GM12801 (cell line): ENCODE measurements at regions not wholly inside any gene's neighbourhood (a gene's known extent, or its start where the extent isn't known, plus 50 kb on each side); places are given as distances from the start of the nearest gene placed in this dataset.

Experiments
- TF ChIP-seq, protein P1 (sequence below): IDR thresholded peaks from one replicate; pipeline ENCODE4 v1.5.1; 2011; ENCODE audit warnings: control low read depth; ENCODE audit not compliant: insufficient read length; ENCODE audit errors: extremely low read depth

DNA sequence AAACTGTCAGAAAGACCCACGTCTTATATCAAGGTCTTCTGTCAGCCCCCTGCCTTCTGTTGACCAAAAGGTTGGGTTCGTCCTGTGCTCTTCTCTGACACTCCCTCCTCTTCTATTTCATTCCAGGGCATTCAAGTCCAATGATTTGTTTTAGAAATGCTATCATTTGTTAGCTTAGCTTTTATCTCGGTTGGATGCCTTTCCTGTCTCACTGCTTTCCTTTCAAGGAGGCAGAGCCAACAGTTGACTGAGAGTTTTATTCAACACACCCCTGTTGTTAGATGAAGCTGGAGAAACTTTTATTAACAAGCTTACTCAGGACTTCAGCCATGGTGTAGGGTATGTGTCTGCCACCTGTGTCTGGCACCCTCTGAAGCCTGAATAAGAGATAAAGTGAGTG lies 112.0 kb upstream of the SLC7A14 start:
- TF ChIP-seq, protein P1, sequence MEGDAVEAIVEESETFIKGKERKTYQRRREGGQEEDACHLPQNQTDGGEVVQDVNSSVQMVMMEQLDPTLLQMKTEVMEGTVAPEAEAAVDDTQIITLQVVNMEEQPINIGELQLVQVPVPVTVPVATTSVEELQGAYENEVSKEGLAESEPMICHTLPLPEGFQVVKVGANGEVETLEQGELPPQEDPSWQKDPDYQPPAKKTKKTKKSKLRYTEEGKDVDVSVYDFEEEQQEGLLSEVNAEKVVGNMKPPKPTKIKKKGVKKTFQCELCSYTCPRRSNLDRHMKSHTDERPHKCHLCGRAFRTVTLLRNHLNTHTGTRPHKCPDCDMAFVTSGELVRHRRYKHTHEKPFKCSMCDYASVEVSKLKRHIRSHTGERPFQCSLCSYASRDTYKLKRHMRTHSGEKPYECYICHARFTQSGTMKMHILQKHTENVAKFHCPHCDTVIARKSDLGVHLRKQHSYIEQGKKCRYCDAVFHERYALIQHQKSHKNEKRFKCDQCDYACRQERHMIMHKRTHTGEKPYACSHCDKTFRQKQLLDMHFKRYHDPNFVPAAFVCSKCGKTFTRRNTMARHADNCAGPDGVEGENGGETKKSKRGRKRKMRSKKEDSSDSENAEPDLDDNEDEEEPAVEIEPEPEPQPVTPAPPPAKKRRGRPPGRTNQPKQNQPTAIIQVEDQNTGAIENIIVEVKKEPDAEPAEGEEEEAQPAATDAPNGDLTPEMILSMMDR: no peak

DNA sequence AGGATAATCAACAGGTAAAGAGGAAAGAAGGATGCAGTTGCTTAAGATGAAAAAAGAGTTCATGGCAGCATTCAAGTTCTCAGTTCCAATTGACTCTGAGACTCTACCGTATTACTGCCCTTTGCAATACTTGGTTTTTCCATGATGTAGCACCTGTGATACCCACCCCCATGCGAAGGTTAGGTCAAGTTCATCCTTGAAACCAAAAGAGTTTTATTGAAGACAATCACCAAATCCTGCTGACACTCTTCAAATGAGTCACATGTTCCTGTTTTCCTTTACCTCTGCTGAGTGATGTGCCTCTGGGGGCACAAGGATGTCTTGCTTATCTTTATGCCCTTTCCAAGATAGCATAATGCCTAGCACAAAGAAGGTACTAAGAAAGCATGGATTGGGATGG lies 111.3 kb upstream of the SLC7A14 start:
- TF ChIP-seq, protein P1: no peak

DNA sequence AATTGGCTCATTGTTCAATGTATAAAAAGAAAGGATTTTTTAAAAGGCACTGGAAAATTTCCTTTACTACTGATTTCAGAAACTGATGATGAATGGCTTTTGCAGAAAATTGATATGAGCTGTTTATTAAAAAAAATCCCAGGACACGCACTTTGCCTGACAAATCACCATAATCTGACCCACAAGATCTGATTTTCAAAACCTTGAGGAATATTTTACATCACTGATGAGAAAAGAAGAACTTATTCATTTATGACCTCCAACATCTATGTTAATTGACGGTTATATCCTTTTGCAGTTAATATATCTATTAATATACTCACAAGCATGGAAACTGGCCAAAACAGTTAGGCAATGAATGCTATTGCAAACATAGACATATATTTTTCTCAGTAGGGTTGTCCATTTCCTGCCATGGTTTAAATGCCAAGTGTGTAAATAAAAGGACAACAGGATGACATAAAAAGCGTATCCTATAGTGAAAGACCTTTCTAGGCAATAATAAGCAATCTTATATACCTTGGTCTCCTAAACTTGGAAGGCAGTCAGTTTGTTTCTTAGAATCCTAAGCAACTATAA lies 109.7 kb upstream of the SLC7A14 start:
- TF ChIP-seq, protein P1: no peak

DNA sequence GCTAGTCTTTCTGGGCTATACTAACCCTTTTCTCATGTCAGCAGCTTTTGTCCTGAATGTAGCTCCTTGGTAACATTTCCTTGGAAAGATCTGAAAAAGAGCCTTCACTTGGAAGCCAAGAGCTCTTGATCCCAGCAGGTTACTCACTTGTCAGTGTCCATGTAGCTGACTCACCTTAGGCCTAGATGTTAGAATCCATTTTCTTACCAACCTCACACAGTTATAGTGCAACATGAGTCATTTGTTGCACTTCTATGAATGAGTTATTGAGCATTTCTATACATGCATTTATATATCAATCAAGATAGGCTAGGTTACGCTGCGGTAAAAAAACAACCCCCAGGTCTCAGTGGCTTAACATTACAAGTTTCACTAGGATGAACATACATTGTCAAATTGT lies 106.8 kb upstream of the SLC7A14 start:
- TF ChIP-seq, protein P1: no peak

DNA sequence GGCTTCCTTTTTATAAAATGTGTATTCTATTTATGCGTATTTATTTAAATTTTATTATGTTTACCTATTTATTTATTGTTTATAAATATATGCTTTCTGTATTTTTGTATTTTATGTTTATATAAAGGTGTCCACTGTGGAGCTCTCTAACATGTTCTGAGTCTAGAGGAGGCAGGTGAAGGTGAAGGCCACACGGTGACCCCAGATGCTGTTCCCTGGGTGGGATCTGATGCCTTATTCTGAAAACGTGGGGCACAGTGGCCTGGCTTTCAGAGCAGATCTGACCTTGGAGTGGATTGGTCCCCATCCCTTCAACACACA lies 104.7 kb upstream of the SLC7A14 start:
- TF ChIP-seq, protein P1: no peak

DNA sequence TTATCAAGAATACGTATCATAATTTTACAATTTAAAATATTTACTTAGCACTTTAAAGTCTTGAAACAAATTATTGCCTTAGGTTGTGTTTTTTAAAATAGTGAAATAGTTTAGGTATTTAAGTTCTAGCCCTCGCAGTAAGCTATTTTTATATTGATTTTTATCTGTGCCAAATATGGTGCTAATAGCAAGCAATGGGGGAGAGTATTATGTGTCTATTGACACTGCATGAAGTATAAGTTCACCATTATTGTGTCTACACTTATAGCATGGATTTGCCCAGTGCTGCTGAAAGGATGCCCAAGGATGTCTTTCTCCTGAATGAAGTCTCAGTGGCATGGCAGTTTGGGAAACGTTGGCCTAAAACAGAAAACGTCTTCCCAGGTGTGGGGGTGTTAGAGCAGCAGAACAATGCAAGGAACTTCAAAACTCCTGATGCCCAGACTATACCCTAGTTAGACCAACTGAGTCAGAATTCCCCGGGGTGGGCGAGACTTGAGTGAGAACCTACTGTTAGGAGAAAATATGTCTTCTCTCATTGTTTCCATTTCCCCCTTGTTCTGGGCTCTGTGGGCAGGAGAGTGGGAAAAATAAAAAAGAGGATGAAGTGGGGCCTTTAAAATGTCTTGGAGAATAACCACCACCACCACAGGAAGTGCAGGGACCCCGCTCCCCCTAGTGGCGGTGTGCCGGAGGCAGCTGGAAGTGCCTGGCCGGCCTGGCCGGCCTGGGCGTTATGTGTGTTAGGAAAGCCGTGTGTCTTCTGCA lies 104.2 kb upstream of the SLC7A14 start:
- TF ChIP-seq, protein P1: no peak

DNA sequence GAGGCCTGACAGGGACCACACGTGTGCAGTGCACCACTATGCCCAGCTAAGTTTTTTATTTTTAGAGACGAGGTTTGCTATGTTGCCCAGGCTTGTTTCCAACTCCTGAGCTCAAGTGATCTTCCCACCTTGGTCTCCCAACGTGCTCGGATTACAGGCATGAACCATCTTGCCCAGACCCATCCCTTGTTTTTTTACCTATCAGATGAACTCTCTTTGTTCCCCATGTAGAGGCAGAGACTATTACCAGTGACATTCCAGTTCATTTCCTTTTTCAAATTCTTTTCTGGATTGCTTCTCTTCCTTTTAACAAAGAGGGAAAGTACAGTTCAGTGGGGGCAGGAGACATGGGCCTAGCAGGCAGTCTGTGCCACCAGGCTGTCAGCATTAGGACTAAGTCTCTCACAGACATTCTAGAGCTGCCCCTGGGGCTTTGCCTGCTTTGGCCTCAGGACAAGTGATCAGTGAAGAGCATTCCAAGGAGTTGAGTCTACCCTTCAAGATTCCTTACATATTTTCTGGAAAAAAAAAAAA lies 103.5 kb upstream of the SLC7A14 start:
- TF ChIP-seq, protein P1: no peak
